HPDE6-E6E7 (cell line): ENCODE measurements at regions not wholly inside any gene's neighbourhood (a gene's known extent, or its start where the extent isn't known, plus 50 kb on each side); places are given as distances from the start of the nearest gene placed in this dataset.

ENCODE experiments used
- DNase-seq: peaks from one replicate; pipeline ENCODE4 v3.0.0; 2011; ENCODE audit warnings: missing footprints; ENCODE audit errors: extremely low spot score

DNA sequence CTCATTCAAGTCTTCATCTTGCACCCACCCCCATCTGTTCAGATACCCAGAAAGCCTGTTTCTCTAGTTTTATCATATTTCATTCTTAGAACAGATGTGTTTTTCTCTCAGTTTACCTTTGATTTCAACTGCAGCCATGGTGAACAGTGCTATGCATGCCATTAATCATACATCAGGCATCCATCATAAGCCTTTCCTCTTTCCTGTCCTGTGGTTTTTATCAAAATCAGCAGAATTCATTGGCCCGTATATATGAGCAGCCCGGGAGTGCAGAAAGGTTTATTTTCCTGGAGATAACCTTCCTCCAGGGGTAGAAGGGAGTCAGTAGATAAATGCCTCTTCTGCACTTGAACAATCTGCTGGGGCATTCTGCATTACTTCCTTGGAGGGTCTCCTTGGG is 65.7 kb downstream of the IL21 start:
- no peak for DNase-seq

DNA sequence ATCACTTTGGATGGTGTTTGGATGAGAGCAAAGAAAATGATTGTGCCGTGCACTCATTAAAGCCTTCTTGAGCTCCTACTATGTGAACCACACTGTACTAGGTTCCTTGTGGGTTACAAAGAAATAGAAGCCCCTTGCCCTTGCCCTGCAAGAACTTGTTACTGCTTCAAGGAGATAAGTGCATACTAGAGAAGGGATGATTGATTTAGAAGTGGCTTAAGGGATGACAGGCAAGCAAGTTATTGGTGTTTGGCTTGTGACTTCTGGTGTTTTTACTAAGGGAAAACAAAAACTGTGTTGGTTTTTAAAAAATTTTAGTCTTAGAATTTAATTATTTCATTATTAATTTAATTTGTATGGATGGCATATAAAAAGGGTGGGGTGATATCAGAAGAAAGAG is 67.4 kb downstream of the IL21 start:
- DNase-seq = no peak

DNA sequence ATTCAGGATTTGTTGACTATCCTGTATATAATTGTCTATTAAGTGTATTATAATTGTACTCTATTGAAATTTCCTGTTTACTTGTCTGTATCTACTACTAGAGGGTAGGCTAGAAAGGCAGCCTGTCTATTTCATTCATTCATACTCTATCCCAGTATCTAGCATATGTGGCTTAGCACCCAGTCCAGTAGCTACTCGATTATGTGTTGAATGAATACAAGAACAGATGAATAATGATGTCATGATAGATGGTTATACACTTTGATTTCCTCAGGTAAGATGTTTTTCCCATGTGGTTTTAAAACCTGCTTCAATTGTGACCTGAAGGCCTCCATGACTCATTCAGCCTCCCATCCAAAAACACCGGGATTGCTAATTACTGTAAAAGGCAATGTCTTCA is 68.0 kb downstream of the IL21 start:
- DNase-seq = no peak

DNA sequence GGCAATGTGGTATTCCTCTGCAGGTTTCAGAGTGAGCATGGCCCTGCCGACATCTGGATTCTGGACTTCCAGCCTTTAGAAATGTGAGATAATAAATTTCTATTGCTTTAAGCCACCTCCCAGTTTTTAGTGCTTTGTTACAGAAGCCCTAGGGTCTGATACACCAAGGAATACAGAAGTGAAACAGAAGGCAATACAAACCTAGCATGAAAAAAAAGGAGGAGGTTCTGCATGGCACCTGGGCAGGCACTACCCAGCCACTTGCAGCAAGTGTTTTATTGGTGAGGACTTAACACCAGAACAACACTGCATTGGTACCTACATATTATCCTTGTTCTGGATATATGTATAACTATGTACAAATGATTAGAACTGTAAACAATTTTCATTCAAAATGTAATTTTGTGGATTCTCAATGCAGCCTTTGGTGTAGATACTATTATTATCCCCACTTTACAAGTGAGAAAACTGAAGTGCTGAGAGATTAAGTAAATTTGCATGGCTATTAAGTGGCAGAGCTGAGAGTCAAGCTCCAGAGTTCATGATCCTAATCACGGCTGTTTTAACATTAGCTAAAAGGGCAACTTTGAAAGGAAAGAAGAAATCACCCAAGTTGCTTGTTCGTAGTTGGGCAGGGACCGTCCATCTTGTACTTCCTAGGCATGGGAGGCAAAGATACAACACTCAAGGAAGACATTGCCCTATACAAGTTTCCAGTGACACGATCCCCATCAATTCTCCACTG is 71.8 kb downstream of the IL21 start:
- no peak for DNase-seq

DNA sequence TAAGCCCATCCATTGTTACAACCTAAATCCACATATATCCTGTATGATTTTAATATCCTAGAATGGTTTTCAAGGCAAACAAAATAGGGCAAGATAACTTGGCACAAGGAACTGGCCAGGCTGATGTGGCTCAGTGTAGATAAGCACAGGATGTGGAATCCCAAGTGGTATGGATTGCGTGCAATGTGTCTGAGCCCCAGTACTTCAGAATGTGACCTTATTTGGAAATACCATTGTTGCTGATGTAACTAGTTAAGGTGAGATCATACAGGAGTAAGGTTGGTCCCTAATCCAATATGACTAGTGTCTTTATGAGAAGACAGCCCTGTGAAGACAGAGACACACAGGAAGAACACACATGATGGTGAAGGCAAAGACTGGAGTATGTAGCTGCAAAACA is 72.4 kb downstream of the IL21 start:
- no peak for DNase-seq

DNA sequence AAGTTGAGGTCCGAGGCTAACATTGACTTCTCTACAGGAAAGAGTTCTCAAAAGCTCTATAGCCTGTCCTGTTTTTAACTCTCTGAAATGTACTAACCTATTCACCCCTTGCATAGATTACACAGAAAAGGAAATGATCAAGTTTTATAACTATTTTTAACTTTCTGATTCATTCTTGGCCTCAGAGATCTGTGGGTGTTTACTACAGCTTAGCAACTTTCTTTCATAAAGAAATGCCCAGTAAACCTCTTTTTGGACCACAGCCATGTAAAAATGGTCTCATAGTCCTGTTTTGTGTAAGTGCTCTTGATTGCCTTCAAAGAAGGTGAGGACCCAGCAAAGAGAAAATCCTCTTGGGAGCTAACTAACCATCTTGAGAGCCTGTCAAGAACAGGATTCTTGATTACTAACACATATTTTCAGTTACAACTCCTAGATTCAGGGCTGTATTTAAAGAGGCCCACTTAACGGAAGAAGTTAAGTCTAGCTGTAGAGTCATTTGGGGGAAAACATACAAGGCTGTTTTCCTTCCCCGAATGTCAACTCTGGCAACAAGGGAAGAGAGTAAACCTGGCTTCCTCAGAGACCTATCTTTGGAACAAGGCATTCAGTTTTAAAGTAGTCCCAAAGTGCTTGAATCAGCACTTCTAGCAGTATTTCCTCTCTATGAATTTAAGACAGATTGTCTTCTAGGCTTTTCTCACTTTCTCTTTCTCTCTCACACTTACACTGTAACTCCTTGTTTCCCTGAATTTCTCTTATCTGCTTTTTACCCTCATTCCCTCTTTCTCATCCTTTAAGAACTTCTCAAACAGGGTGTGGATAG is 78.2 kb downstream of the IL21 start:
- DNase-seq = no peak

DNA sequence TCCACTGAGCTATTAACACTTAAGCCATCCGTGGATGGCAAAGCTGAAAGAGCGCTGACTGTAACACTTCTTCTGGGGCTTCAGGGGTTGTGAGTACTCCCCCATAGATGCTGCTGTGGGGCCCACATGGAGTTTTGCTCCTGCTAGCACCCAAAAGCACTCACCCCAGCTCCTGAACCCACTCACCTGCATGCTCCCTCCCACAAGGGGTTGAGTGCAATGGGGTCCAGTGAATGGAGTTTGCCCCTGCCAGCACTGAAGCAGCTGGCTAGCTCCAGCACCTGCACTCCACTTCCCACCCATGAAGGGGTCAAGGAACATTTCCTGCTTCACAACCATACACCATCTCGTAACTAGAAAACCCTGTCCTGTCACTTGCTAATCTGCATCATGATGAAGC is 78.9 kb downstream of the IL21 start:
- no peak for DNase-seq

DNA sequence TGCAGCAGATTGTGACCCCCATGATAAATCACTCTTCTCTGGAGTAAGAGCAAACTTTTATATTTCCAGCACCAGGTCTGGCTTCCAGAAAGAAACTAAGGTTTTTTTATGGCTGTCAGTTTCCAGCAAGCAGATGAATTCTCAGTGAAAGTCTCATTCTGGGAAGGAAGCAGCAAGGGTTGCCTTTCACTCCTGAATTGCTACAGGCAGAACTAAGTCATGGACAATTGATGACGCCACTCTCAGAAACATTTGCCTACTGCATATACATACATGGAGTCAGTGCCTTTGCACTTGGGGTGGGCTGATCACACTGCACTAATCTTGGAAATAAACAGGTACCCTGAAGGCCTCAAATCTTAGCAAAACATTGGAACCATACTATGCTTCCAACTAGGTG is 80.0 kb downstream of the IL21 start:
- DNase-seq = no peak

DNA sequence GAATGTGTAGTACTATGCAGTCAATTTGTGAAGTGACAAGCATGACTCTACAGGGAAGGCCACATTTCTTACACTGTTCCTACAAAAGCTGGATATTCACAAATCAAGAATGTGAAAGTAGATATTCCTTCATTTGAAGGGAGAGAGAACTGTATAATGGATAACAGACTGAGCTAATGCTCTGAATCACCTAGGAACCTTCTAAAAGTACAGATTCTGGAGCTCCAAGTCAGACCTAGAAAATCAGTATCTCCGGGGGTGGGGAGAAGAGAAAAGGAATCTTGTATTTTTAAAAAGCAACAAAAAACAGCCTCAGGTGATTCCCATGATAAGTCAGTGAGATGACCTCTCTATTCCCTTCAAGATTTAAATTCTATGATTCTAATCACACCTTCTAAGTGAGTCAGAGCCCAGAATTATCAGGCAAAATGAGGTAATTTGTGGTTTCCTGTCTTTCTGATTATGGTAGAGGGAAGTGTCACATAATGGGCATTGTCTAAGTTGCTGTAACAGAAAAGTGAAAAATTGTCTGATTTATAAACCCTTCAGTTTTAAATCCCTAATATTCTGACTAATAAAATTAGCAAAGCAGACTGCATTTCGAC is 80.9 kb downstream of the IL21 start:
- DNase-seq = peak; percentile 8

DNA sequence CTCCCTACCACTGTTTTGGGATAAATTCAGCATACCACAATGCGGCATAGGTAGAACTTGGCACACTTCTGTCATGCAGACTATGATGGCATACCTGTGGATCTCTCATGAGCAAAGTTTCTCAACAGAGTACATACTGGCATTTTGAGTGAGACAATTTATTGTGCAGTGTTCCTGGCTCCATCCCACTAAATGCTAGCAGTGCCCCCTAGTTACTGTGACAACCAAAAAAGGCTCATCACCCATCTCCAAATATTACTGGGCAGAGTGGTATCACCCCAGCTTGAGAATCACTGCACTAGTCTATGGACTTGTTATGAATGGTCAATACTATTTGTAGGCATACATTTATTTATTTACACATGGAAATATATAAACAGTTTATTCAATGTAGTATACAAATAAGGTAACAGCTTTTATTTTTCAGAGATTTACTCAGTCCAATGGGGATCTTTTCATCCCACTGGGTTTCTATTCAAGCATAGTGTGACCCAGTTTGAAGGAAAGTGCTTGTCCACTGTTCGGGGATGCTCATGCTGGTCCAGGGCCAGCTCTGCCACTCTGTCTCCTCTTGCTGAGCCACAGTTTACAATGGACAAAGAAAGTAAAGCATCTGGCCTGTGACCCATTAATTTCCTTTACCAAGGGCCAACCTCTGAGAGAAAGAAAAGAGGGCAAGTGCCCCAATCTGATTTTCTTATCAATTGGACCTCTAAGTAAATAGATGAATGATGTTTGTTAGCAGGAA is 81.0 kb upstream of the IL2 start:
- DNase-seq = no peak

DNA sequence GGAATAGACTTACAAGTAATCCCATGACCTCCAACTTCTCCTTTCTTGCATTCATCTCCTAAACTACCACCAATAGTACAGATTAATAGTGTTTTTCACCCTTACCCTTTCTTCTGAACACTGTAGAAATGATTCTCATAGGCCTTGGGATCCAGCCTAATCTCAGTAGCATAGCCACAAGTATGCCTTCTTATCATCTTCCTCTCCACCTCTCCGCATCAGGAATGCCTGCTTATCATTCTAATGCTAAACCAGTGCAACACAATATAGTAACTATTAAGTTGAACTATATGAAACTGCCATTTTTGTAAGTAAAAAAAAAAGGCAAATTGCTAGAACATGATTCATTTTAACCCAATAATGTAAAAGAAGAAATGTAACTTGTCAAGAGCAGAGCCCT is 79.5 kb upstream of the IL2 start:
- no peak for DNase-seq

DNA sequence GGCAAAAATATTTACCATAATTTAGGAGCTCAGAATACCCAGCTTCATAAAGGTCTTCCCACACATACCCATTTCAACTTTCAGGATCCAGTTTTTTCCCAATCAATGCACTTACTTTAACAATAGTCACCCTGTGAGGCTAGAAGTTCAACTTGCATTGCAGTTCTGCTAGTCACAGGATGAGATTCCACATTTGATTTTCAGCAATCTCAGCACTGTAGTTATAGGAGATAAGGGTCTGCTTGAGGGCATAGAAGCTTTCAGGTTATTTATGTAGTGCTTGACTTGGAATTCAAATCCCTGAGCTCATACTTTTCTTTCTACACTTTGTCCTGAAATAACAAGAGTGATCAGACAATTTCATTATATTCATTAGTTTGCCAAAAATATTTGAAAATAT is 78.3 kb upstream of the IL2 start:
- DNase-seq = no peak

DNA sequence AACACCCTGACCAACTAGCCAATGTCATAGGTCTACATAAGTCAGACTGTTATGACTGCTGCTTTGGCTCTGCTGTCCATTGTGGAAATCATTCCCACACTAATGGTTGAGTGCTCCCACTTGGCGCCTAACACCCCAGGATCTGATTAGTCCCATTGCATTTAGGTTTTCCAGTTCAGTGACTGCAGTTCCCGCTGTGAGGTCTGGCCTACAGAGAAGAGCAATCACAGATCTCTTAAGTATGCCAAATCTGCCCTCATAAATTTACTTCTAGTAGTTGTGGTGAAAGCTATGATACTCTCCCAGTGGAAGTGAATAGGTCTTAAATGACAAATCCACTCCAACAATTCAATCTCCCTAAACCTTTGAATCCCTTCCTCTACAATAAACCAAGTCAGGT is 77.3 kb upstream of the IL2 start:
- DNase-seq = no peak

DNA sequence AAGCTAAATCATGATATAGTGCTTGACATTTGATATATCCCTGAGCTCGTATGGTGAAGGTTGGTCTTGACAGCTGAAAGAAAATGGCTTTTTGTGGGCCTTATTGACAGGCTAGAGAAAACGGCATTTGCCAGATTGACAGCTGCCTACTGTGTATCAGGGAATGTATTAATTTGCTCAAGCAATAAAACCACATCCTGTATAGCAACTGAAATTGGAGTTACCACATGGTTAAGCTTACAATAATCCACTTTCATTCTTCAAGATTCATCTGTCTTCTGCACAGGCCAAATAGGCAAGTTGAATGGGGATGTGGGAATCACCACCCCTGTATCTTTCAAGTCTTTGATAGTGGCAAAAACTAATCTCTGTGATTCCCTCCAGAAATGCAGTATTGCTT is 76.2 kb upstream of the IL2 start:
- no peak for DNase-seq

DNA sequence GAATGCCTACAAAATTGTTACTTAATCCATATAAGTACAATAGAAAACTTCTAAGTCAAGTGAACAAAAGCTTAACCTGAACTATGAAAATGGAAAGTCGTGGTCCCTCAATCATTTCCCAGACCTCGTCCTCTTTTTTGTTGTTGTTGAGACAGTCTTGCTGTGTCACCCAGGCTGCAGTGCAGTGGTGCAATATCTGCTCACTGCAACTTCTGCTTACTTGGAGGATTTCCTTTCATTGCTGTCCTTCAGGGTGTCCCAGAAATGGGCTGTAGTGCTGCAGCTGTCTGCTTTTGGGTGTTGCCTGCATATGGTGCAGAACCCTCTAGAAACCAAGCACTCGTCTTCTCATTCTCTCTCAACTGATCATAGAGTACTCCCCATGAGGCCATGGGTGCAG is 75.0 kb upstream of the IL2 start:
- no peak for DNase-seq

DNA sequence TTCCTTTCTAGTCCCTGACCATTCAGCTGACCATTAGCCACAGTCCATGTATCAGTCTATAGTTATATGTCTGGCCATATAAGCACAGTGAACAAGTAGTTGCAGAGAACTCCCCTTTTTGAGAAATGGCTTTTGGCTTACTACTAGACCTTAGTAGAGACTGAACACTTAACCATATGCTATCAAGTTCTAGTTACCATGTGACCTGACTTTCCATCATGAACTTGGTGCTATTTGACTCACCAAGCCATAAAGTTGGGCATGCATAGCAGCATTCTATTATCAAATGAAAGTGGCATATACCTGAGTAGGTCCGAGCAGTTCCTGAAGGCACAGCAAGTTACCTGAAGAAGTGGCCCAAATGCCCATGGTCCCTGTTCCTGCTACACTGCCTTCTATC is 74.5 kb upstream of the IL2 start:
- no peak for DNase-seq

DNA sequence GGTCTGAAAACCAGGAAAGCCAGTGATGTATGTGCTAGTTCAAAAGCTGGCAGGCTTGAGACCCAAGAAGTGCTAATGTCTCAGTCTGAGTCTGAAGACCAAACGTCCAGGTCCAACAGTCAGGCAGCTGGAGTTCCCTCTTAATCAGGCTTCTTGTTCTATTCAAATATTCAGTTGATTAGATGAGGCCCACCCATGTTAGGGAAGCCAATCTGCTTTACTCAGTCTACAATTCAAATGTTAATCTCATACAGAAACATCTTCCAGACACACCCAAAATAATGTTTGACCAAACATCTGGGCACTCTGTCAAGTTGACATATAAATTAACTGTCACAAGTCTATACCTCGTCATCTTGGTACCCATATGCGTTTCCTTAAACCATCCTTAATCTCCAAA is 72.4 kb upstream of the IL2 start:
- no peak for DNase-seq

DNA sequence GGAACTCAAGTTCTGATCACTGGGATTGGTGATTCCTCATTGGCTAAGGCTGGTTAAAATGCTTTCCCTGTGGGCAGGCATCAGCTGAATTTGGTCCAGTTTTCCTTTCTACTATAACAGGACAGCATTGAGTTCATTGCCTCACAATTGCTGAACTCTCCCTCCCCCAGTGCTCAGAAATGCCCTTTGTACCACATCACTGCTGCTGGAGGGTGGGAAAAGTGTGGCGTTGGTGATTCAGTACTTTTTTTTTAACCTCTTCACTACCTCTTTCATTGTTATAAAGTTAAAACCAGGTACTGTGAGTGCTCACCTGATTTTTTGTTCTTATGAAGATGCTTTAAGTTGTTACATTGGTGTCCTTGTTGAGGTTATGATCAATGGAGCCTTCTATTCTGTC is 69.3 kb upstream of the IL2 start:
- DNase-seq = no peak

DNA sequence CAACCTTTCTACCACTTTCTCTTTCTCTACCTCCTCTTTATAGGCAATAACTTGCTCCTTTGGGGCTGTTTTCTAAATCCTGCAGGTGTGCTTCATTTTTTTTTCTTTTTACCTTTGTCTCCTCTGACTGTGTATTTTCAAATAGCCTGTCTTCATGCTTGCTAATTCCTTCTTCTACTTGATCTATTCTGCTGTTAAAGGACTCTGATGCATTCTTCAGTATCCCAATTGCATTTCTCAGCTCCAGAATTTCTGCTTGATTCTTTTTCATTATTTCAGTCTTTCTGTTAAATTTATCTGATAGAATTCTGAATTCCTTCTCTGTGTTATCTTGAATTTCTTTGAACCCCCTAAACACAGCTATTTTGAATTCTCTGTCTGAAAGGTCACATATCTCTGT is 67.7 kb upstream of the IL2 start:
- DNase-seq = no peak

DNA sequence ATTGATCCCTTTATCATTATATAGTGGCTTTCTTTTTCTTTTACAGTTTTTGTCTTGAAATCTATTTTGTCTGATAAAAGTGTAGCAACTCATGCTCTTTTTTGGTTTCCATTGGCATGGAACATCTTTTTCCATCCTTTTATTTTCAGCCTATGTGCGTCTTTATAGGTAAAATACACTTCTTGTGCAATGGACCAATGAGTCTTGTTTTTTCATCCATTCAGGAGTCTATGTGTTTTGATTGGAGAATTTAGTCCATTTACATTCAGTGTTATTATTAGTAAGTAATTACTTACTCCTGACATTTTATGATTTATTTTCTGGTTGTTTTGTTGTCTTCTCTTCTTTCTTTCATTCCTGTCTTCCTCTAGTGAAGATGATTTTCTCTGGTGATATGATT is 66.4 kb upstream of the IL2 start:
- no peak for DNase-seq

DNA sequence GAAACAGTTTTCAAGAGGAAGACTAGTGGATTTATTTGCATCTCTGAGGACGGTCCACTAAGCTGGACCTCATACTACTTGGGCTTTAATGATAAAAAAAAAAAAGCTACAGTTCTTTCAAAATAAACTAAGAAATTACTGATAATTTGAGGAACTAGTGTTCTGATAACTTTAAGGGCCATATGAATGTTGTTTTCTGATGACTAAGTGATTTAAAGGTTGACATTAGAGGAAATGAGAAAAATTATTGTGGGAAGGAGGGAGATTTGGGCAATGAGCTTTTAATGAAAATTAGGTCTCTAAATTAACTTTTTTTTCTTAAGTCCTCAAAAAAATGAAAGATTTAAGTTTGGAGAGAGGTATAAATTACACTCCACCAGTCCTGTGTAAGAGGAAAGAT is 60.8 kb upstream of the IL2 start:
- DNase-seq = no peak

DNA sequence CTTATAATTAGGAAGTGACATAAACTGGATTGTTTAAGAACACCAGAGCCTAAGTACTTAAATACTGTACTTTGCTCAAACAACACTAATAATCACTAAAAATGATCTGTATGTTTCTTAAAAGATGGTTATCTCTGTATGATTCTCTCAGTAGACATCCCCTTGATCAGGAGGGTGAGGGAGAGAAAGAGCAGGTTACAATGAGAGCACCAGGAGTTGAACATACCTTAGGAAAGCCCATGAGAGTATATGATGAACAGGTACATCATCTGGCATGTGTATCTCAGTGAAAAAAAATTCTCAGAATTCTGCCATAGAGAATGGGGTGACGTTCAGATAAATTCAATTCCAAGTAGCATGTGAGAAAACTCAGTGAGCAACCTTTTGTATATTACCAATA is 59.9 kb upstream of the IL2 start:
- no peak for DNase-seq
